ENCODE measurements at regions not wholly inside any gene's neighbourhood (a gene's known extent, or its start where the extent isn't known, plus 50 kb on each side); places are given as distances from the start of the nearest gene placed in this dataset.

GRCh38 chr16:73210084-73210483 is 162.2 kb upstream of the ZFHX3 start:
- DNase-seq (ENCODE audit: low read depth, low spot score) = no peak
- Histone ChIP-seq H3K9me3 (ENCODE audit: control insufficient read depth, low read depth, low read length) (no peaks in the 10 kb centered on the region), H2AFZ (ENCODE audit: control insufficient read depth, low read length) (no peak overlapping the region), H3K4me1 (ENCODE audit: control insufficient read depth, extremely low read depth, insufficient read depth, low read length) (no peaks in the 10 kb centered on the region), H3K27me3 (ENCODE audit: control insufficient read depth, extremely low read depth, insufficient read depth, low read length) (no peaks in the 10 kb centered on the region), H3K4me3 (ENCODE audit: control insufficient read depth in 2 of 3, extremely low read depth in 1 of 3, insufficient read depth in 2 of 3, low read depth in 1 of 3, low read length in 3 of 3) (no peak overlapping the region), H3K9ac (ENCODE audit: control insufficient read depth, extremely low read depth, insufficient read depth, low read length) (no peak overlapping the region), H3K79me2 (ENCODE audit: control insufficient read depth, insufficient read depth, low read length) (no peaks in the 10 kb centered on the region), H4K20me1 (ENCODE audit: control insufficient read depth, extremely low read depth, insufficient read depth, low read length) (no peaks in the 10 kb centered on the region), H3K9me1 (ENCODE audit: control insufficient read depth, extremely low read depth, insufficient read depth, low read length) (no peaks in the 10 kb centered on the region), H3K36me3 (ENCODE audit: control insufficient read depth in 2 of 2, extremely low read depth in 1 of 2, insufficient read depth in 2 of 2, low read length in 2 of 2) (no peaks in the 10 kb centered on the region), H3K27ac (ENCODE audit: control insufficient read depth, insufficient read depth, low read length) (no peak overlapping the region), H3K4me2 (ENCODE audit: control insufficient read depth, extremely low read depth, insufficient read depth, low read depth, low read length) (no peak overlapping the region)
- FAIRE-seq = no peak
- dilution Hi-C loops (cut with MboI; ENCODE audit: extremely low pct_ligation_motif_present, low sequenced_read_pairs) = no loop called here
- TF ChIP-seq CTCF (optimal IDR thresholded peaks at IDR 0.05 in 1 of 3, IDR thresholded peaks at IDR 0.05 in 1 of 3, conservative IDR thresholded peaks at IDR 0.05 in 1 of 3; ENCODE audit: extremely low read depth in 1 of 3, insufficient read depth in 2 of 3, low read length in 3 of 3) (no peak), EZH2 (IDR thresholded peaks at IDR 0.05; ENCODE audit: low read length) (no peak)

- Histone ChIP-seq H3K9me1 (ENCODE audit: control insufficient read depth, extremely low read depth, insufficient read depth, low read length) (no peaks in the 10 kb centered on the region), H3K79me2 (ENCODE audit: control insufficient read depth, insufficient read depth, low read length) (no peaks in the 10 kb centered on the region), H3K36me3 (ENCODE audit: control insufficient read depth in 2 of 2, extremely low read depth in 1 of 2, insufficient read depth in 2 of 2, low read length in 2 of 2) (no peaks in the 10 kb centered on the region), H3K4me1 (ENCODE audit: control insufficient read depth, extremely low read depth, insufficient read depth, low read length) (no peaks in the 10 kb centered on the region), H3K9ac (ENCODE audit: control insufficient read depth, extremely low read depth, insufficient read depth, low read length) (no peak overlapping the region), H3K27ac (ENCODE audit: control insufficient read depth, insufficient read depth, low read length) (no peak overlapping the region), H3K4me2 (ENCODE audit: control insufficient read depth, extremely low read depth, insufficient read depth, low read depth, low read length) (no peak overlapping the region), H3K27me3 (ENCODE audit: control insufficient read depth, extremely low read depth, insufficient read depth, low read length) (no peaks in the 10 kb centered on the region), H3K9me3 (ENCODE audit: control insufficient read depth, low read depth, low read length) (no peaks in the 10 kb centered on the region), H2AFZ (ENCODE audit: control insufficient read depth, low read length) (no peak overlapping the region), H3K4me3 (ENCODE audit: control insufficient read depth in 2 of 3, extremely low read depth in 1 of 3, insufficient read depth in 2 of 3, low read depth in 1 of 3, low read length in 3 of 3) (no peak overlapping the region), H4K20me1 (ENCODE audit: control insufficient read depth, extremely low read depth, insufficient read depth, low read length) (no peaks in the 10 kb centered on the region)
- dilution Hi-C loops (cut with MboI; ENCODE audit: extremely low pct_ligation_motif_present, low sequenced_read_pairs) = no loop called here
- DNase-seq (ENCODE audit: low read depth, low spot score) (no peak), FAIRE-seq (no peak)
- TF ChIP-seq CTCF (optimal IDR thresholded peaks at IDR 0.05 in 1 of 3, IDR thresholded peaks at IDR 0.05 in 1 of 3, conservative IDR thresholded peaks at IDR 0.05 in 1 of 3; ENCODE audit: extremely low read depth in 1 of 3, insufficient read depth in 2 of 3, low read length in 3 of 3) (no peak), EZH2 (IDR thresholded peaks at IDR 0.05; ENCODE audit: low read length) (no peak)
Observed at GRCh38 chr16:73209190-73209589, 161.3 kb upstream of the ZFHX3 start.

Data from keratinocyte (primary cell).